Kidney (tissue), 13 donors: ENCODE measurements at regions not wholly inside any gene's neighbourhood (a gene's known extent, or its start where the extent isn't known, plus 50 kb on each side); places are given as distances from the start of the nearest gene placed in this dataset.

Source experiments
- DNase-seq, 5 donors: peaks; one replicate each; pipeline ENCODE4 v3.0.0-alpha.2; 2013 to 2020
- FAIRE-seq: peaks from 2 replicates; lab custom pipeline; 2012; peaks lifted over from hg19 to GRCh38; lab: Jason Lieb, UNC
- H3K27ac ChIP-seq, 2 donors: one replicate each; pipeline ENCODE4 v1.7.0; 2013; ENCODE audit warnings: low read depth in 2 of 2, low read length in 2 of 2, inconsistent platforms in 1 of 2
- H3K27me3 ChIP-seq: one replicate; pipeline ENCODE4 v1.7.1; 2013; ENCODE audit warnings: low read length, inconsistent platforms; ENCODE audit not compliant: control insufficient read depth, insufficient read depth
- H3K36me3 ChIP-seq, 3 donors: one replicate each; pipeline versions ENCODE4 v1.7.0 to v1.7.1; 2013; ENCODE audit warnings: low read length in 3 of 3, control low read depth in 1 of 3, inconsistent platforms in 1 of 3; ENCODE audit not compliant: insufficient read depth in 3 of 3, control insufficient read depth in 2 of 3
- H3K4me1 ChIP-seq, 3 donors: one replicate each; pipeline versions ENCODE4 v1.7.0 to v1.7.1; 2013; ENCODE audit warnings: low read length in 3 of 3, inconsistent platforms in 1 of 3, low read depth in 1 of 3; ENCODE audit not compliant: control insufficient read depth in 2 of 3, insufficient read depth in 2 of 3
- H3K4me3 ChIP-seq, 3 donors: one replicate each; pipeline versions ENCODE4 v1.7.0 to v1.8.1; 2013; ENCODE audit warnings: low read length in 3 of 3, control low read depth in 1 of 3, inconsistent platforms in 1 of 3
- H3K9ac ChIP-seq, 3 donors: one replicate each; pipeline versions ENCODE4 v1.7.0 to v1.7.1; 2013; ENCODE audit warnings: low read length in 3 of 3, control low read depth in 1 of 3, inconsistent platforms in 1 of 3
- H3K9me3 ChIP-seq, 3 donors: one replicate each; pipeline versions ENCODE4 v1.7.0 to v1.7.1; 2013; ENCODE audit warnings: low read length in 3 of 3, control low read depth in 1 of 3, inconsistent platforms in 1 of 3; ENCODE audit not compliant: control insufficient read depth in 2 of 3, insufficient read depth in 1 of 3
- CTCF ChIP-seq: IDR thresholded peaks from 3 replicates; pipeline ENCODE4 v1.5.1; 2012; ENCODE audit warnings: mild to moderate bottlenecking, moderate library complexity, borderline replicate concordance; ENCODE audit not compliant: insufficient read depth; ENCODE audit errors: extremely low read depth
- intact Hi-C: fragments of 100-400 bp; cut with DNase I; formaldehyde crosslinking; loops from one replicate; pipeline ENCODE4 v1.11.1; 2022
- donor health status: control.
- donor health status: control.
- donor health status: control.
- donor health status: control.
- donor health status: control.
- donor health status: DM: yes; HTN: yes; CAD: no.
- donor health status: Normal renal cell carcinoma (clear cell type).

- no peak overlapping the region for H3K4me3 ChIP-seq
- H3K36me3 ChIP-seq, result no peaks in the 10 kb centered on the region
- no peak overlapping the region for H3K9ac ChIP-seq
- TF ChIP-seq CTCF, result no peak
- no peak overlapping the region for H3K27ac ChIP-seq
- H3K4me1 ChIP-seq, result peaks cover 0 to 5% (median 0%) of the 10 kb centered on the region in 3 donors
- DNase-seq, result no peak
- no peak for FAIRE-seq
- no peaks in the 10 kb centered on the region for H3K9me3 ChIP-seq
- intact Hi-C loops, result no loop called here
- H3K27me3 ChIP-seq, result no peaks in the 10 kb centered on the region
Measured at GRCh38 chr21:25369524-25370300, 237.6 kb downstream of the MRPL39 start.

- Histone ChIP-seq H3K27ac (no peak overlapping the region), H3K9me3 (no peaks in the 10 kb centered on the region), H3K27me3 (no peaks in the 10 kb centered on the region), H3K36me3 (no peaks in the 10 kb centered on the region), H3K4me1 (peaks cover 0 to 5% (median 0%) of the 10 kb centered on the region in 3 donors), H3K9ac (no peak overlapping the region), H3K4me3 (no peak overlapping the region)
- TF ChIP-seq CTCF, result no peak
- FAIRE-seq (no peak), DNase-seq (no peak)
- intact Hi-C loops, result no loop called here
Measured at GRCh38 chr21:25368531-25368930, 238.8 kb downstream of the MRPL39 start.

GRCh38 chr21:25366116-25366515 is 241.2 kb downstream of the MRPL39 start:
- Histone ChIP-seq H3K27me3 (no peaks in the 10 kb centered on the region), H3K4me1 (no peaks in the 10 kb centered on the region), H3K27ac (no peak overlapping the region), H3K9me3 (no peaks in the 10 kb centered on the region), H3K9ac (no peak overlapping the region), H3K36me3 (no peaks in the 10 kb centered on the region), H3K4me3 (no peak overlapping the region)
- TF ChIP-seq CTCF, result no peak
- FAIRE-seq (no peak), DNase-seq (no peak)
- intact Hi-C loops, result no loop called here
